ENCODE measurements at regions not wholly inside any gene's neighbourhood (a gene's known extent, or its start where the extent isn't known, plus 50 kb on each side); places are given as distances from the start of the nearest gene placed in this dataset.

GRCh38 chr6:12348530-12349511 lies 58.7 kb downstream of the EDN1 start:
- H3K27me3 ChIP-seq (ENCODE audit: control insufficient read depth in 1 of 2, insufficient read depth in 2 of 2, low read length in 2 of 2), result no peaks in the 10 kb centered on the region
- no peak overlapping the region for H3K9ac ChIP-seq (ENCODE audit: low read length in 2 of 2)
- no peaks in the 10 kb centered on the region for H3K36me3 ChIP-seq (ENCODE audit: control insufficient read depth in 2 of 2, insufficient read depth in 2 of 2, low read length in 2 of 2)
- peaks cover 0 to 11% of the 10 kb centered on the region in 2 donors for H3K9me3 ChIP-seq (ENCODE audit: control insufficient read depth in 2 of 2, low read length in 2 of 2)
- H3K4me1 ChIP-seq (ENCODE audit: control insufficient read depth, insufficient read depth, low read length), result peaks cover 6% of the 10 kb centered on the region
- H3K27ac ChIP-seq (ENCODE audit: low read length), result no peak overlapping the region
- H3K4me3 ChIP-seq (ENCODE audit: low read length in 2 of 2), result no peak overlapping the region

GRCh38 chr6:12350644-12351170 lies 60.5 kb downstream of the EDN1 start:
- no peaks in the 10 kb centered on the region for H3K27me3 ChIP-seq (ENCODE audit: control insufficient read depth in 1 of 2, insufficient read depth in 2 of 2, low read length in 2 of 2)
- H3K9ac ChIP-seq (ENCODE audit: low read length in 2 of 2), result no peak overlapping the region
- H3K4me3 ChIP-seq (ENCODE audit: low read length in 2 of 2), result no peak overlapping the region
- H3K4me1 ChIP-seq (ENCODE audit: control insufficient read depth, insufficient read depth, low read length), result peaks cover 14% of the 10 kb centered on the region
- H3K27ac ChIP-seq (ENCODE audit: low read length), result no peak overlapping the region
- H3K36me3 ChIP-seq (ENCODE audit: control insufficient read depth in 2 of 2, insufficient read depth in 2 of 2, low read length in 2 of 2), result no peaks in the 10 kb centered on the region
- H3K9me3 ChIP-seq (ENCODE audit: control insufficient read depth in 2 of 2, low read length in 2 of 2), result peaks cover 0 to 11% of the 10 kb centered on the region in 2 donors

GRCh38 chr6:12351672-12352071 lies 61.5 kb downstream of the EDN1 start:
- Histone ChIP-seq H3K9ac (ENCODE audit: low read length in 2 of 2) (no peak overlapping the region), H3K4me3 (ENCODE audit: low read length in 2 of 2) (no peak overlapping the region), H3K36me3 (ENCODE audit: control insufficient read depth in 2 of 2, insufficient read depth in 2 of 2, low read length in 2 of 2) (no peaks in the 10 kb centered on the region), H3K27ac (ENCODE audit: low read length) (no peak overlapping the region), H3K4me1 (ENCODE audit: control insufficient read depth, insufficient read depth, low read length) (peaks cover 14% of the 10 kb centered on the region), H3K27me3 (ENCODE audit: control insufficient read depth in 1 of 2, insufficient read depth in 2 of 2, low read length in 2 of 2) (no peaks in the 10 kb centered on the region), H3K9me3 (ENCODE audit: control insufficient read depth in 2 of 2, low read length in 2 of 2) (peaks cover 0 to 11% of the 10 kb centered on the region in 2 donors)

- no peak overlapping the region for H3K9ac ChIP-seq (ENCODE audit: low read length in 2 of 2)
- no peaks in the 10 kb centered on the region for H3K36me3 ChIP-seq (ENCODE audit: control insufficient read depth in 2 of 2, insufficient read depth in 2 of 2, low read length in 2 of 2)
- no peak overlapping the region for H3K27ac ChIP-seq (ENCODE audit: low read length)
- no peak overlapping the region for H3K4me3 ChIP-seq (ENCODE audit: low read length in 2 of 2)
- peaks cover 0 to 11% of the 10 kb centered on the region in 2 donors for H3K9me3 ChIP-seq (ENCODE audit: control insufficient read depth in 2 of 2, low read length in 2 of 2)
- peaks cover 10% of the 10 kb centered on the region for H3K4me1 ChIP-seq (ENCODE audit: control insufficient read depth, insufficient read depth, low read length)
- H3K27me3 ChIP-seq (ENCODE audit: control insufficient read depth in 1 of 2, insufficient read depth in 2 of 2, low read length in 2 of 2), result no peaks in the 10 kb centered on the region
Measured at GRCh38 chr6:12353731-12354130, 63.6 kb downstream of the EDN1 start.

- Histone ChIP-seq H3K36me3 (ENCODE audit: control insufficient read depth in 2 of 2, insufficient read depth in 2 of 2, low read length in 2 of 2) (no peaks in the 10 kb centered on the region), H3K4me1 (ENCODE audit: control insufficient read depth, insufficient read depth, low read length) (peaks cover 10% of the 10 kb centered on the region), H3K27ac (ENCODE audit: low read length) (peak overlapping the region; percentile 69), H3K9ac (ENCODE audit: low read length in 2 of 2) (no peak overlapping the region), H3K9me3 (ENCODE audit: control insufficient read depth in 2 of 2, low read length in 2 of 2) (peaks cover 0 to 11% of the 10 kb centered on the region in 2 donors), H3K4me3 (ENCODE audit: low read length in 2 of 2) (no peak overlapping the region), H3K27me3 (ENCODE audit: control insufficient read depth in 1 of 2, insufficient read depth in 2 of 2, low read length in 2 of 2) (no peaks in the 10 kb centered on the region)
Measured at GRCh38 chr6:12354499-12354898, 64.3 kb downstream of the EDN1 start.

DNA sequence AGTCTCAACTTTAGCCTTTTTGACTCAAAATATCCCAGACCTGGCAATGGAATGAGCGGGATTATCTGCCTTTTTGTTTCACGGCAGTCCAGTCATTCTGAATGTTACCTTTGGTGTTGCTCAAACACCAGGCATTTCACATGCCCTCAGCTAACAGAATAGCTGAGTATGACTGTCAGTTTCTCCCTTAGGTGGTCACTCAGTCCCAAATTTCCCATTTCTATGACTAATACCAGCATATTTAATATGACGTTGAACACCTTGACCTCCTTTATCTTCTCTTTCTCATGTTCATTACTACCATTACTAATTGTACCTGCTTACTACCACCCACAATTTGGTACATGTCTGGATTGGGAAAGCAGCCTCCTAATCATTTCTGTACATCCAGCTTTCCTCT lies 65.2 kb downstream of the EDN1 start:
- Histone ChIP-seq H3K9ac (ENCODE audit: low read length in 2 of 2) (no peak overlapping the region), H3K36me3 (ENCODE audit: control insufficient read depth in 2 of 2, insufficient read depth in 2 of 2, low read length in 2 of 2) (no peaks in the 10 kb centered on the region), H3K4me3 (ENCODE audit: low read length in 2 of 2) (no peak overlapping the region), H3K9me3 (ENCODE audit: control insufficient read depth in 2 of 2, low read length in 2 of 2) (peaks cover 0 to 11% of the 10 kb centered on the region in 2 donors), H3K27ac (ENCODE audit: low read length) (peak overlapping the region; percentile 69), H3K4me1 (ENCODE audit: control insufficient read depth, insufficient read depth, low read length) (peaks cover 10% of the 10 kb centered on the region), H3K27me3 (ENCODE audit: control insufficient read depth in 1 of 2, insufficient read depth in 2 of 2, low read length in 2 of 2) (no peaks in the 10 kb centered on the region)

GRCh38 chr6:12356431-12356830 lies 66.3 kb downstream of the EDN1 start:
- Histone ChIP-seq H3K9me3 (ENCODE audit: control insufficient read depth in 2 of 2, low read length in 2 of 2) (peaks cover 2 to 11% of the 10 kb centered on the region in 2 donors), H3K36me3 (ENCODE audit: control insufficient read depth in 2 of 2, insufficient read depth in 2 of 2, low read length in 2 of 2) (no peaks in the 10 kb centered on the region), H3K4me3 (ENCODE audit: low read length in 2 of 2) (no peak overlapping the region), H3K27me3 (ENCODE audit: control insufficient read depth in 1 of 2, insufficient read depth in 2 of 2, low read length in 2 of 2) (no peaks in the 10 kb centered on the region), H3K4me1 (ENCODE audit: control insufficient read depth, insufficient read depth, low read length) (peaks cover 10% of the 10 kb centered on the region), H3K9ac (ENCODE audit: low read length in 2 of 2) (no peak overlapping the region), H3K27ac (ENCODE audit: low read length) (no peak overlapping the region)

DNA sequence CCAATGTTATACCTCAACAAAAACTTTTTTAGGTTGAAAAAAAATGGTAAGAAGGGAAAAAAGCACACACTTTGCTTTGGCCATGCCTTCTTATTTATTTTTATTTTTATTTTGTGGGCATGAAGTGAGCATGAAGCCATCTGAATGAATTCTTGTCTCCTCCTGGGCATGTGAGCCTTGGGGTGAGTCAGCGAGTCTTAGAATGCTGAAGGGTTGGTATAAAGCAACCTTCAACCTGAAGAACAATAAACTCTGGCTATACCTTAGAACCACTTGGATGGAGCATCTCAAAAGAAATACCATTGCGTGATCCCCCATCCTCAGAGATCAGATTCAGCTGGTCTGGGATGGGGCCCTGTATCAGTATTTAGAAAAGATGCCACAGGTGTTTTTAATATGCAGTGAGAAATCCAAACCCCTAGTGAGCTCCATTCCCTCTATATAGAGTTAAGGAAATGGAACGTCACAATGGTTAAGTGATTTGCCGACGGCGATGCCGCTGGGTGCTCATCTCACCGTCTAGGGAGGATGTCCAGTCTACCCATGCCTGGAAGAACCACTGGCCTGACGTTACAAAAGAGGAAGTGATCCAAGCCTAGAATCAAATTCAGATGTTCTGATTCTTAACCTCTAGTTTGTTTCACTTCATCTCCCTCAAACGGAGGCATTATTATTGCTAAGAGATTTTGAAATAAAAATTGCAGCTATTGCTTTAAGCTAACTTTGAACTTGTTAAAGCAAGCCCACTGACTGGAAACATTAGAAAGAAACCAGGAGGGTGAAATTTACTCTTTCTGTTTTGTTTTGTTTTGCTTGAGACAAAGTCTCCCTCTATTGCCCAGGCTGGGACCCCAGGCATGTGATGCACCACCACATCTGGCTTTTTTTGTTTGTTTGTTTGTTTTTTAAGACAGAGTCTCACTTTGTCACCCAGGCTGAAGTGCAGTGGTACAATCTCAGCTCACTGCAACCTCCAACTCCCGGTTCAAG lies 67.1 kb downstream of the EDN1 start:
- Histone ChIP-seq H3K27ac (ENCODE audit: low read length) (no peak overlapping the region), H3K36me3 (ENCODE audit: control insufficient read depth in 2 of 2, insufficient read depth in 2 of 2, low read length in 2 of 2) (no peaks in the 10 kb centered on the region), H3K9ac (ENCODE audit: low read length in 2 of 2) (no peak overlapping the region), H3K27me3 (ENCODE audit: control insufficient read depth in 1 of 2, insufficient read depth in 2 of 2, low read length in 2 of 2) (no peaks in the 10 kb centered on the region), H3K9me3 (ENCODE audit: control insufficient read depth in 2 of 2, low read length in 2 of 2) (peaks cover 2 to 6% of the 10 kb centered on the region in 2 donors), H3K4me3 (ENCODE audit: low read length in 2 of 2) (no peak overlapping the region), H3K4me1 (ENCODE audit: control insufficient read depth, insufficient read depth, low read length) (peaks cover 10% of the 10 kb centered on the region)

- Histone ChIP-seq H3K9ac (ENCODE audit: low read length in 2 of 2) (no peak overlapping the region), H3K9me3 (ENCODE audit: control insufficient read depth in 2 of 2, low read length in 2 of 2) (peaks cover 0 to 2% of the 10 kb centered on the region in 2 donors), H3K36me3 (ENCODE audit: control insufficient read depth in 2 of 2, insufficient read depth in 2 of 2, low read length in 2 of 2) (no peaks in the 10 kb centered on the region), H3K4me1 (ENCODE audit: control insufficient read depth, insufficient read depth, low read length) (peaks cover 8% of the 10 kb centered on the region), H3K27me3 (ENCODE audit: control insufficient read depth in 1 of 2, insufficient read depth in 2 of 2, low read length in 2 of 2) (no peaks in the 10 kb centered on the region), H3K4me3 (ENCODE audit: low read length in 2 of 2) (no peak overlapping the region), H3K27ac (ENCODE audit: low read length) (no peak overlapping the region)
Measured at GRCh38 chr6:12359036-12359435, 68.9 kb downstream of the EDN1 start.

- Histone ChIP-seq H3K4me3 (ENCODE audit: low read length in 2 of 2) (no peak overlapping the region), H3K9ac (ENCODE audit: low read length in 2 of 2) (no peak overlapping the region), H3K27me3 (ENCODE audit: control insufficient read depth in 1 of 2, insufficient read depth in 2 of 2, low read length in 2 of 2) (no peaks in the 10 kb centered on the region), H3K9me3 (ENCODE audit: control insufficient read depth in 2 of 2, low read length in 2 of 2) (peaks cover 0 to 2% of the 10 kb centered on the region in 2 donors), H3K27ac (ENCODE audit: low read length) (no peak overlapping the region), H3K36me3 (ENCODE audit: control insufficient read depth in 2 of 2, insufficient read depth in 2 of 2, low read length in 2 of 2) (no peaks in the 10 kb centered on the region), H3K4me1 (ENCODE audit: control insufficient read depth, insufficient read depth, low read length) (no peaks in the 10 kb centered on the region)
Measured at GRCh38 chr6:12361042-12361765, 71.0 kb downstream of the EDN1 start.

Data from stomach smooth muscle (tissue), 2 donors.